Dermis microvascular lymphatic vessel endothelial cell (primary cell): ENCODE measurements at regions not wholly inside any gene's neighbourhood (a gene's known extent, or its start where the extent isn't known, plus 50 kb on each side); places are given as distances from the start of the nearest gene placed in this dataset.

Source experiments
- DNase-seq, 2 donors: peaks; one replicate each; pipeline versions ENCODE4 v3.0.0 to v3.0.0-alpha.2; 2010; ENCODE audit warnings: low read depth in 2 of 2

DNA sequence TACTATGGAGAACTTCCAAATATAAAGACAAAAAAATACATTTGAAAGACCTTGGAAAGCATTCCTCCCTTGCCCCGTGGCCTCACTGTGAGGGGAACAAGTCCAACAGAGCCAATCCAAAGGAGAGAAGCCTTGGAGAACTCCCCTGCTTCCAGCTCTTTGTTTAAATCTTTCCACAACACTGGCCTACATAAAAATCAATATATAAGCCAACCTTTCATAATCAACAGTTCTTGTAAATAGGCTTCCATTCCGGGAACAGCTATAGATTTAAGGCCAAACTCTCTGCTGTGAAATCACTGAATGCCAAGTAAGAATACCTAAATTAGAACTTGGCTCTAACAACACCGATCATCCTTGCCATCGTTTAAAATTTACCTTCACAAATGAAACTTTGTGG lies 242.1 kb downstream of the HACE1 start:
- DNase-seq = no peak

DNA sequence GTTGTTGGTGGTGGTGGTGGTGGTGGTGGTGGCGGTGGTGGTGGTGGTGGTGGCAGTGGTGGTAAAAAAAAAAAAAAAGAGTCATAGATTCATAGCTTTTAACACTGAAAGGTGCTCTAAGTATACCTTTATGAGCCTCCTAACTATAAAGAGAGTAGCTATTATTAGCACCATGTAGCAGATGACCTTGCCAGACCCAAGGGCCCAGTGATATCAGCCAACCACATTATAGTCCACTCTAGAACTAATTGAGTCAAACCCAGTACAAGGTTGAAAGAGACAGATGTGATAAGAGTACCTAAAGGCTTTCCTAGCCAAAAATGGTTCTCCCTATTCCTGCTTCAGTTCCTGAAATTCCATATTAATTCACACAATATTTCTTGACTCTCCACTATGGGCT lies 245.3 kb downstream of the HACE1 start:
- DNase-seq = no peak

- no peak for DNase-seq
These were observed 246.2 kb downstream of the HACE1 start for GRCh38 chr6:104613416-104614001.

DNA sequence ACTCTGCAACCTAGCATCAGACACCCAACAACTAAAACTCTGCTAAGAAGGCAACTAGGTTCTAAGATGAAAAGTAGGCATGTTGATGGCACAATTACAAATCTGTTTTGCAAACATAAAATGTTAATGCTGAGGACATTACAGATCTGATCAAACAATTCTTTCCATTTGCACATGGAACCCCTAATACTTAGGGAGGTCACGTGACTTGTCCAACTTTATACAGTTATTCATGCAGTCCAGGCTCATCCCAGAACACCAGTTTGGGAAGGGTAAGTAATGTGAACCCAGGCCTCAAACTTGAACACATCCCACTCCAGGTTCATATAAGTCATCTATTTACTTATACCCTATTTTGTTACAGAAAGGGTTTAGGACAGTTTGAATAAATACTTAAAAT lies 247.2 kb downstream of the HACE1 start:
- DNase-seq = no peak

GRCh38 chr6:104608101-104608500 lies 251.6 kb downstream of the HACE1 start:
- no peak for DNase-seq

GRCh38 chr6:104607501-104607900 lies 252.2 kb downstream of the HACE1 start:
- DNase-seq = no peak

DNA sequence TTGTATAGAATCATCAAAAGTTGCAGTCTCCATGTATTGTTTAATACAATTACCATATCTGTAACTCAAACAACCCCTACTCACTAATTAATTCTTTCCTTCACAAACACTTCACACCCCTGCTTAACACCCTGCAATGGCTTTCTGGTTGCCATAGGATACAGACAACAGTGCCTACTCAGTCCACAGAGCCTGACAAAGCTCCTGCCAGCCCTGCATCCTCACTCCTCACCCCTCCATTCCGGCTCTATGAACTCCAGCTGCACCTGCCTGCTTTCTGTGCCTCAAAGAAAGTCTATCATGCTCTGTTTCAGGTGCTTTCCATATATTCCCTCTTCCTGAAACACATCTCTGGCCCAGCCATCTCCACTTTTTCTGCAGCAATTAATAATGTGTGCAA lies 253.4 kb downstream of the HACE1 start:
- DNase-seq = no peak

- DNase-seq = no peak
These were observed 255.0 kb downstream of the HACE1 start for GRCh38 chr6:104604685-104605084.

- no peak for DNase-seq
These were observed 256.5 kb downstream of the HACE1 start for GRCh38 chr6:104603108-104603745.

GRCh38 chr6:104601721-104602120 lies 258.0 kb downstream of the HACE1 start:
- no peak for DNase-seq

DNA sequence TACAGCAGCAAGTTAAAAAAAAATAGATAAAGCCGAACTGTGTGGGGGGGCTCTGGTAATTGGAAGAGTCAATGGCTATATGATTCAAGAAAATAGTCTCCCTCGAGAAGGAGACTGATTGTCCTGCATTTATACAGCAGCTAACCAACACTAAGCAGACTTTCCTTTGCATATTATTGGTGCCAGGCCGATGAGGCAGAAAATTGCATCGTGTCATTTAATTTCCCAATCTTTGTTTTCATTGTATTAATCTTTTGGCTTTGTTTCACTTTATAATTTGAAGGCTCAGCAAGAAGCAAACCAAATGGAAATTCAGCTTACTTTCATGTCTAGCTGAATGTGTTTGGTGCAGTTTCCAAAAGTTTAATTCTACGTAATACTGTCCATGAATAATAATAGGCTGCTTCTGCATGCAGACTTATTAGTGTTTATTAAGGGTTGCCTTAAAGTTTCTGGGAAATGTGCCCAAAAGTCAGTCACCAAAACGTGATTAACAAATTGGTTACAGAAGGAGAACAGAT lies 258.5 kb downstream of the HACE1 start:
- DNase-seq = peak in 1 of 2 donors; percentile 1

DNA sequence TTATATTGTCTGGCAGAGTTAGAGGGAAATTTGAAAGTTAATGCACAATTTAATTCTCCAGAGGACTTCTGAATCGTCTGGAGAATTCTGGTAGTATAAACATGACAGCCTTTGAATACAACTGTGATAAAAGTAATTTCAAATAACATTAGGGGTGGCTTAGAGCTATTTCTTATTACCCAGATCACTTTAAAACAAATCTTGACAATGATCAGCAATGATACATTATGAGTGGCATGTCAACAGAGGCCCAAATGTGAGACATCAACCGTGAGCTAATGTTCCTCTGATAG lies 259.1 kb downstream of the HACE1 start:
- no peak for DNase-seq

DNA sequence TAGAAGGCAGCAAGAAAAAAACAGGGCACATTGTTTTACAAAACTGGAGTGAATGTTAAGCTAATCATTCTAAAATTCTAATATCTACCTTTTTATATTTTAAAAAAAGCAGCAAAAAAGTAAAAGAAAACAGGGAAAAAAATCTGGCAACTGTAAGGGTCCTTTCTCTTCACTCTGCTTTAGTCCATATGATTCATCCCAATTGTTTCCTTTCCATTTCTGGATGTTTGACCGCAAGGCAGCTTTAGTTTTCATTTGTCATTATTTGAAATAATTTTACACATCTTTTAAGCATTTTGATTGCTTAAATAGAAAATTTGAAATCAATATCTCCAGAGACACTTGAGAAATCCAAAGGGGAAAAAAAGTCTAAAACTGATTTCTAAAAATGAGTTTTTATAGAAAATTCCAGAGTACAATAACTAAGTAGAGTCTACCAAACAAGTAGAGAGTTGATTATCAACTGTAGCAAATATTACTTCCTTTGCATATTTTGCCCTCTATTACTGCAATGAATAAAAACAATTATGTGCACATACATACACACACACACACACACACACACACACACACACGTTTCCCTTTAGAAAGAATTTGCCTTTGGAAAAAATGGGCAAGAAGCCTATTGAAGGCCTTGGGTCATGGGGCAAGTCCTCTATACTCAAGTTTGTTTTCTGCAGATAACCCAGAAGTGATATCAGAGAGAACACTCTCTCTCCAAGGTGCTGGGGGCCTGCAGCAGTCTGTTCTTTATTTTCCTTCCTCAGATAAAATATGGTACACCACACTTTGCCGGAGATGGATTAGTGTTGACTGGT lies 259.7 kb downstream of the HACE1 start:
- peak; percentile 3 to 54 for DNase-seq

DNA sequence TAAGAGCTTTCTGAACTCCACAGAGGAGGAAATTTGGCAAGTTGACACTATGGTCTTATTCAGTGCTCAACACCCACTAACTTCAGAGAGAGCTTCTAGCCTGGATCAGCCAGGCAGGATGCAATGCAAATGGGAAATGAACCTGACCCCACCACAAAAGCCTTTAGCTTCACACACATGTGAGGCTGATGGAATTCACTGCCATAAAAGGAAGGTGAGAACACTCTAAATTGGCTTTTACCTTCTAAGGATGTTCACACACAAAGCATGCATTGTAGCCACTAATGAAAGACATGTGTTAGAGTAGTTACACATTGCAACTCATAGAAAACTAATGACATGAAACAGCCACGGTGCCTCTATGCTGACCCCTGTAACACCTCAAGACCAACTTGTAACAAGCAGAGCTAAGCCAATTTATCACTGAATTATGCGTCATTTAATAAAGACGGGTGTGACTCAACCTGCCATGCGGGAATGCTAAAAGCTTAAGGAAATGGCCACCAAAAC lies 262.1 kb downstream of the HACE1 start:
- peak in 1 of 2 donors; percentile 51 for DNase-seq

DNA sequence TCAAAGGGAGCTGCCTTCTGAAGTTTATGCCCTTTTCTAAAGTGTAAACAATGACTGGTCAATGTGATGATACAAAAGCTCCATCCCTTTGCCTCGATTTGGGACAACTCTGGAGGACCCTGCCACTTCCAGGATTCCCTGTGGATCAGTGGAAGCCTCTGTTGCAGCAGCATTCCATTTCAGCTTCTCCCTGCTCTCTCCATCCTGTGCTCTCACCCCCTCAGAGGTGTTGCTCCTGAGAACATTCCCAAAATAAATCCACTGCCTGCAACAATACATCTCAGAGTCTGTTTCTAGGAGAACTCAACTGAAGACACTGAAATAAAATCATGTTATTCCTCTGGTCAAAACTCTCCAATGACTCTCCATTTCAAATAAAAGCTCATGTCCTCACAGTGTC lies 263.6 kb downstream of the HACE1 start:
- no peak for DNase-seq

GRCh38 chr6:104595311-104595820 lies 264.4 kb downstream of the HACE1 start:
- DNase-seq = no peak

- DNase-seq = peak in 1 of 2 donors; percentile 67
These were observed 268.0 kb downstream of the HACE1 start for GRCh38 chr6:104591573-104592334.

- DNase-seq = no peak
These were observed 269.8 kb downstream of the HACE1 start for GRCh38 chr6:104589940-104590339.

GRCh38 chr6:104585646-104586045 lies 274.1 kb downstream of the HACE1 start:
- peak in 1 of 2 donors; percentile 55 for DNase-seq

DNA sequence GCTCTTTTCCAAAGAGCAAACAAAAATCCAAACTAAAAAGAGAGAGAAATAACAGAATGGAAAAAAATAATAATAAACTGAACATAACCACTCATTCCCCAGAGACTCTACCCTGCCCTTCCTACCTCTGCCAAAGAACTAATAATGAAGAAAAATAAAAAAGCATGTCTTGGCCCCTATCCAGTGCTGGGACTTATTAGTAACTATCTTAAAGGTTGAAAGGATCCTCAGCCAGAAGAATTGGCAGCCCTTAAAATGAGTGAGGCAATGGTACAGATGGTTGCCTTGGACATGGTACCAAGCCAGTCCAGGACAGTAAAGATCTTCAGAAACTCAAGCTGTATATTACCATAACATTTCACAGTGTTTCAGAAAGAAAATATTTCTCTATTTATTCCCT lies 279.3 kb downstream of the HACE1 start:
- no peak for DNase-seq

DNA sequence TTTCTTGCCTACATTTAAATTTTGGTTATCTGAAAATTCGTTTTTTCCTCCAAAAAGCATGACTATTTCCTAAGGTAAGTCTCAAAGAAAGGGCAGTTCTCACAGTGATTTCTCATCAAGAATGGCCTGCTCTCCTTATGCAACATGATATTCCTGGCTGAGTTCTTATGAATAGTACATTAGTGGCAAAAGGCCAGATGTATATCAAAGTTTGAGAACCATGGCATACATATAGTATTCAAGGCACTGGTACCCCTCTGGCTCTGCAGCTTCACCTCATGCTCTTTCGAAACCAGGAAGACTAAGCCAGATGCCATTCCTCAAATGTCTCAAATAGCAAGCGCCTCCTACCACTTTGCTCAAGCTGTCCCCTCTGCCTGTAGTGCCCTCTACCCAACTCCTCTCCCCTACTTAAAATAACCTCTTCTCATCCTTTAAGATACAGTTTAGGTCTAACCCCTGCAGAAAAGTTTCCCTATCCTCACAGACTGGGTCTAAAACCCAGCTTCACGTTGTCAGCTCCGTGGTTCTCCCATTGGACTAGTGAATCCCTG lies 280.3 kb downstream of the HACE1 start:
- no peak for DNase-seq
